HepG2 (cell line): ENCODE measurements at regions not wholly inside any gene's neighbourhood (a gene's known extent, or its start where the extent isn't known, plus 50 kb on each side); places are given as distances from the start of the nearest gene placed in this dataset.

Experiments used
- ATAC-seq: fragments of 200-7000 bp; cut with Tn5 transposase; 3 replicates; pipeline ENCODE4 v1.9.1; 2020; ENCODE audit warnings: mild to moderate bottlenecking, moderate library complexity
- BruUV-seq: library from RNA; stranded (reverse); fragments of 400-500 nt; replicated peaks from 2 replicates; lab custom pipeline; 2021; lab: Mats Ljungman, UMichigan
- CTCF ChIA-PET: fragments of 300-600 bp; formaldehyde crosslinking; extraction: SDS; loops from one replicate; lab custom pipeline; 2021; ENCODE audit warnings: low total read pairs, inconsistent platforms, low intra/inter-chr PET ratio; lab: Yijun Ruan, JAX
- POLR2A ChIA-PET: fragments of 350-600 bp; sonication (Branson Sonifier 250); formaldehyde crosslinking; loops from one replicate; lab custom pipeline; 2020; ENCODE audit warnings: antibody characterized with exemption, inconsistent platforms; lab: Yijun Ruan, JAX
- DNase-seq: peaks from one replicate; pipeline ENCODE4 v3.0.0-alpha.2; 2015; ENCODE audit warnings: low spot score
- FAIRE-seq: peaks from 3 replicates; lab custom pipeline; 2011; peaks lifted over from hg19 to GRCh38; lab: Jason Lieb, UNC
- H2AFZ ChIP-seq: one replicate; pipeline ENCODE4 v1.6.1; 2011; ENCODE audit warnings: low read length, inconsistent platforms
- H3K27ac ChIP-seq: fragments of 300-600 bp; 3 replicates; pipeline ENCODE4 v1.8.0; 2011; ENCODE audit warnings: mixed run types, mild to moderate bottlenecking, mixed read lengths, low read length, inconsistent platforms; ENCODE audit not compliant: insufficient read depth; ENCODE audit errors: extremely low read length
- H3K27me3 ChIP-seq, 2 experiments: fragments of 200-600 bp in 1 of 2; 2 replicates in 1 of 2; 3 replicates in 1 of 2; pipeline versions ENCODE4 v1.6.0 to v1.8.0; 2011; ENCODE audit warnings: low read length in 2 of 2, mild to moderate bottlenecking in 2 of 2, moderate library complexity in 2 of 2, inconsistent platforms in 1 of 2; ENCODE audit not compliant: insufficient read depth in 2 of 2, control insufficient read depth in 1 of 2
- H3K36me3 ChIP-seq, 2 experiments: fragments of 200-600 bp in 1 of 2; replicated peaks in 1 of 2; 2 replicates in 1 of 2; 3 replicates in 1 of 2; pipeline versions ENCODE4 v1.5.1 to v1.8.0; 2011; ENCODE audit warnings: low read length in 2 of 2, inconsistent platforms in 1 of 2; ENCODE audit not compliant: insufficient read depth in 2 of 2, control insufficient read depth in 1 of 2
- H3K4me1 ChIP-seq: 2 replicates; pipeline ENCODE4 v1.5.1; 2012; ENCODE audit warnings: low read length, inconsistent platforms; ENCODE audit not compliant: insufficient read depth
- H3K4me2 ChIP-seq: 2 replicates; pipeline ENCODE4 v1.6.0; 2011; ENCODE audit warnings: low read depth, low read length, inconsistent platforms
- H3K4me3 ChIP-seq, 3 experiments: fragments of 200-600 bp in 1 of 3; sonication (generic), shearing (Covaris generic) in 1 of 3; replicated peaks in 1 of 3; 2 replicates each; pipeline ENCODE4 v1.5.1; 2011 to 2016; ENCODE audit warnings: low read length in 3 of 3, inconsistent platforms in 2 of 3, low read depth in 2 of 3, mild to moderate bottlenecking in 2 of 3, control low read depth in 1 of 3, mixed read lengths in 1 of 3; ENCODE audit not compliant: insufficient read depth in 1 of 3
- H3K79me2 ChIP-seq: one replicate; pipeline ENCODE4 v1.6.1; 2011; ENCODE audit warnings: low read length, inconsistent platforms; ENCODE audit not compliant: insufficient read depth
- H3K9ac ChIP-seq: 2 replicates; pipeline ENCODE4 v1.6.0; 2011; ENCODE audit warnings: mild to moderate bottlenecking, low read depth, low read length, inconsistent platforms; ENCODE audit not compliant: insufficient read depth
- H3K9me3 ChIP-seq: 2 replicates; pipeline ENCODE4 v1.5.1; 2012; ENCODE audit warnings: mild to moderate bottlenecking, low read length
- H4K20me1 ChIP-seq: 2 replicates; pipeline ENCODE4 v1.6.0; 2011; ENCODE audit warnings: inconsistent platforms, mild to moderate bottlenecking, low read length, moderate library complexity; ENCODE audit not compliant: insufficient read depth
- DNMT1 ChIP-seq: sonication (generic); formaldehyde crosslinking; IDR thresholded peaks from 2 replicates; pipeline ENCODE4 v1.5.1; 2020; ENCODE audit warnings: mild to moderate bottlenecking, missing genetic modification reagents
- HNF4A ChIP-seq: sonication (generic); formaldehyde crosslinking; IDR thresholded peaks from 2 replicates; pipeline ENCODE4 v1.4.0; 2020; ENCODE audit warnings: missing genetic modification reagents
- MYC ChIP-seq: sonication (generic); formaldehyde crosslinking; IDR thresholded peaks from 2 replicates; pipeline ENCODE4 v1.9.0; 2021; ENCODE audit warnings: missing genetic modification reagents, borderline replicate concordance
- PAF1 ChIP-seq: IDR thresholded peaks from 2 replicates; pipeline ENCODE4 v1.6.1; 2016; ENCODE audit warnings: missing genetic modification reagents, missing compliant biosample characterization
- RBAK ChIP-seq: sonication (generic); formaldehyde crosslinking; IDR thresholded peaks from 2 replicates; pipeline ENCODE4 v1.5.1; 2020; ENCODE audit warnings: mild to moderate bottlenecking, missing genetic modification reagents
- RXRA ChIP-seq: sonication (generic); formaldehyde crosslinking; IDR thresholded peaks from 2 replicates; pipeline ENCODE4 v1.5.1; 2020; ENCODE audit warnings: missing genetic modification reagents
- RXRB ChIP-seq: IDR thresholded peaks from 2 replicates; pipeline ENCODE4 v1.6.1; 2016; ENCODE audit warnings: borderline replicate concordance, missing genetic modification reagents, missing compliant biosample characterization
- TFE3 ChIP-seq: IDR thresholded peaks from 2 replicates; pipeline ENCODE4 v1.6.1; 2016
- UBTF ChIP-seq: sonication (generic); formaldehyde crosslinking; IDR thresholded peaks from 2 replicates; pipeline ENCODE4 v1.4.0; 2020; ENCODE audit warnings: mild to moderate bottlenecking, missing genetic modification reagents
- ZFP90 ChIP-seq: sonication (generic); formaldehyde crosslinking; IDR thresholded peaks from 2 replicates; pipeline ENCODE4 v1.8.0; 2022; ENCODE audit warnings: missing genetic modification reagents, mild to moderate bottlenecking, inconsistent platforms, borderline replicate concordance
- ZMYM4 ChIP-seq: sonication (generic); formaldehyde crosslinking; IDR thresholded peaks from 2 replicates; pipeline ENCODE4 v1.8.1; 2023; ENCODE audit warnings: mild to moderate bottlenecking, missing genetic modification reagents
- ZNF138 ChIP-seq: sonication (generic); formaldehyde crosslinking; IDR thresholded peaks from 2 replicates; pipeline ENCODE4 v1.5.0; 2020; ENCODE audit warnings: mild to moderate bottlenecking, low read depth, missing genetic modification reagents
- ZNF350 ChIP-seq: sonication (generic); formaldehyde crosslinking; IDR thresholded peaks from 2 replicates; pipeline ENCODE4 v1.4.0; 2020; ENCODE audit warnings: mild to moderate bottlenecking, low read depth, missing genetic modification reagents, borderline replicate concordance
- ZNF609 ChIP-seq: sonication (generic); formaldehyde crosslinking; IDR thresholded peaks from 2 replicates; pipeline ENCODE4 v1.4.0; 2020; ENCODE audit warnings: mild to moderate bottlenecking, missing genetic modification reagents, borderline replicate concordance
- WGBS: methylation state at CpG from one replicate; pipeline ENCODE4 v1.1.6; 2017; ENCODE audit warnings: low lambda C conversion rate; 5-methylcytosine and 5-hydroxymethylcytosine counted together
- in situ Hi-C: cut with HindIII; loops from 2 replicates; pipeline ENCODE4 v1.10.0; 2017; ENCODE audit warnings: low pct_unique_long_range_greater_than_20kb; ENCODE audit not compliant: extremely low pct_ligation_motif_present
- intact Hi-C: fragments of 100-400 bp; cut with micrococcal nuclease; formaldehyde crosslinking; loops from one replicate; pipeline ENCODE4 v1.10.0; 2022; ENCODE audit not compliant: unreplicated experiment

GRCh38 chr13:50390503-50391248 is 375.4 kb downstream of the KCNRG start:
- CTCF ChIA-PET = no interaction called here
- no peaks in the 10 kb centered on the region for H4K20me1 ChIP-seq
- H3K4me1 ChIP-seq = peaks cover 27% of the 10 kb centered on the region
- H3K36me3 ChIP-seq = peaks cover 0 to 2% of the 10 kb centered on the region in 2 experiments; a peak in 1 of 5 replicates
- no peak overlapping the region for H2AFZ ChIP-seq
- POLR2A ChIA-PET = no interaction called here
- no peak overlapping the region for H3K27ac ChIP-seq
- H3K9ac ChIP-seq = no peak overlapping the region
- ATAC-seq (no peak), FAIRE-seq (no peak), DNase-seq (no peak)
- intact Hi-C loops = no loop called here
- no peaks in the 10 kb centered on the region; a peak in 1 of 5 replicates for H3K27me3 ChIP-seq
- H3K4me2 ChIP-seq = no peak overlapping the region
- TF ChIP-seq PAF1 (no peak), HNF4A (CRISPR knock-in tag) (no peak), MYC (no peak), RXRB (CRISPR knock-in tag) (peak; percentile 64), RBAK (CRISPR knock-in tag) (no peak), ZFP90 (CRISPR knock-in tag) (no peak), DNMT1 (CRISPR knock-in tag) (no peak), ZMYM4 (CRISPR knock-in tag) (0 out of 2 replicates have a peak, but pooled peaks have one; percentile 18), RXRA (peak; percentile 29; the same call in 1 of the 2 replicates), ZNF138 (CRISPR knock-in tag) (no peak), ZNF609 (CRISPR knock-in tag) (no peak), ZNF350 (no peak), UBTF (CRISPR knock-in tag) (no peak), TFE3 (no peak)
- no TSS peak for BruUV-seq
- no peak overlapping the region for H3K4me3 ChIP-seq
- no peaks in the 10 kb centered on the region for H3K79me2 ChIP-seq
- 53% methylated on average over 3 of the region's 3 CpGs for WGBS
- in situ Hi-C loops = no loop called here
- no peaks in the 10 kb centered on the region for H3K9me3 ChIP-seq
